ENCODE measurements at regions not wholly inside any gene's neighbourhood (a gene's known extent, or its start where the extent isn't known, plus 50 kb on each side); places are given as distances from the start of the nearest gene placed in this dataset.
"Not testable (repeated sequence)": the region's sequence is repeated elsewhere in the genome, so short reads cannot be mapped to it uniquely, and the experiment has no call there.

GRCh38 chr1:60311838-60312237, 238.3 kb upstream of the C1orf87 start:
- no peak for DNase-seq

- no peak for DNase-seq
Measured at GRCh38 chr1:60299581-60299980, 226.0 kb upstream of the C1orf87 start.

GRCh38 chr1:60298290-60298689, 224.7 kb upstream of the C1orf87 start:
- DNase-seq = no peak

- DNase-seq = no peak
Measured at GRCh38 chr1:60296794-60297193, 223.2 kb upstream of the C1orf87 start.

- no peak for DNase-seq
Measured at GRCh38 chr1:60292140-60292539, 218.6 kb upstream of the C1orf87 start.

- DNase-seq = no peak
Measured at GRCh38 chr1:60290393-60290792, 216.8 kb upstream of the C1orf87 start.

- no peak for DNase-seq
Measured at GRCh38 chr1:60287536-60287935, 214.0 kb upstream of the C1orf87 start.

GRCh38 chr1:60283690-60284089, 210.1 kb upstream of the C1orf87 start:
- DNase-seq = no peak

- DNase-seq = peak in 1 of 2 experiments; percentile 24
Measured at GRCh38 chr1:60281360-60281932, 207.9 kb upstream of the C1orf87 start.

GRCh38 chr1:60280819-60281218, 207.2 kb upstream of the C1orf87 start:
- DNase-seq = no peak

GRCh38 chr1:60280256-60280655, 206.7 kb upstream of the C1orf87 start:
- DNase-seq = no peak

GRCh38 chr1:60279798-60280197, 206.2 kb upstream of the C1orf87 start:
- DNase-seq = no peak

GRCh38 chr1:60277269-60277668, 203.7 kb upstream of the C1orf87 start:
- no peak for DNase-seq

- DNase-seq = no peak
Measured at GRCh38 chr1:60274422-60275290, 201.1 kb upstream of the C1orf87 start.

GRCh38 chr1:60273185-60273584, 199.6 kb upstream of the C1orf87 start:
- no peak for DNase-seq

- no peak for DNase-seq
Measured at GRCh38 chr1:60271041-60271440, 197.5 kb upstream of the C1orf87 start.

- DNase-seq = no peak
Measured at GRCh38 chr1:60268451-60268850, 194.9 kb upstream of the C1orf87 start.

GRCh38 chr1:60265560-60266535, 192.3 kb upstream of the C1orf87 start:
- no peak for DNase-seq

- DNase-seq = no peak
Measured at GRCh38 chr1:60262701-60263100, 189.1 kb upstream of the C1orf87 start.

GRCh38 chr1:60257531-60257930, 184.0 kb upstream of the C1orf87 start:
- no peak for DNase-seq

- DNase-seq = no peak
Measured at GRCh38 chr1:60255565-60255964, 182.0 kb upstream of the C1orf87 start.

- no peak for DNase-seq
Measured at GRCh38 chr1:60251426-60251825, 177.9 kb upstream of the C1orf87 start.

- DNase-seq = not testable (repeated sequence)
Measured at GRCh38 chr1:60247467-60247866, 173.9 kb upstream of the C1orf87 start.

All from cerebellar nuclear complex (tissue), 1 donor.